OCI-LY1 (cell line): ENCODE measurements at regions not wholly inside any gene's neighbourhood (a gene's known extent, or its start where the extent isn't known, plus 50 kb on each side); places are given as distances from the start of the nearest gene placed in this dataset.

ENCODE experiments used
- CTCF ChIP-seq: fragments of 200-600 bp; sonication (generic), shearing (Covaris generic); IDR thresholded peaks from 2 replicates; pipeline ENCODE4 v1.5.1; 2017; ENCODE audit warnings: mild to moderate bottlenecking, antibody characterized with exemption, low read length, moderate library complexity, mixed read lengths
- EZH2 ChIP-seq: fragments of 200-600 bp; sonication (generic), shearing (Covaris generic); IDR thresholded peaks from 2 replicates; pipeline ENCODE4 v1.8.0; 2017; ENCODE audit warnings: borderline replicate concordance, mixed run types, mild to moderate bottlenecking, antibody characterized with exemption, low read length, moderate library complexity, mixed read lengths

GRCh38 chr1:29469457-29469856 lies 233.1 kb downstream of the PTPRU start:
- TF ChIP-seq CTCF: no peak
- no peak for TF ChIP-seq EZH2
